ENCODE measurements at regions not wholly inside any gene's neighbourhood (a gene's known extent, or its start where the extent isn't known, plus 50 kb on each side); places are given as distances from the start of the nearest gene placed in this dataset.

DNA sequence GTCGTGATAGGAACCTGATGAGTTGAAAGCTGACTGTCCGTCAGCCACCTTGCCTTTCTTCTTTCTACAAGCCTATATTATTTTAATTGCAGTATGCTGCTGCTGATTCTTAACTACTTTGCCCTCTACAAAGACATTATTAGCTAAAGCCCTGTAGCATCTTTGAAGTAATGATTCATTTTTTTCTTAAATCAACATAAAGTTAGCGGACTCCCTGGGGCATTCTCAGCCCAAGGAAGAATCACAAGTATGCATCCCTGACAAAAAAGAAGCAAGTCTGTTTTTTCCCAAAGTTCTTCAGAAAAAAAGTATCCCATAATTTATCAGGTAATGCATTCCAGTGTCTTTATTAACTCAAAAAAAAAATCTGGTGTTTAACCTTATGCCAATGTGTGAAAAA lies 69.5 kb upstream of the TAS2R1 start:
- H3K27ac Mint-ChIP-seq, result no peak overlapping the region
- no peak for ATAC-seq (replicated peaks in 1 of 2)
- H3K4me3 Mint-ChIP-seq, result no peak overlapping the region
- no peak for DNase-seq
- H3K9me3 Mint-ChIP-seq, result peaks cover 1 to 7% of the 10 kb centered on the region in 2 donors
- H3K36me3 Mint-ChIP-seq (ENCODE audit: insufficient read depth in 2 of 2), result no peaks in the 10 kb centered on the region
- H3K4me1 Mint-ChIP-seq (ENCODE audit: low read depth), result no peaks in the 10 kb centered on the region
- no peaks in the 10 kb centered on the region for H3K27me3 Mint-ChIP-seq (ENCODE audit: low read depth)

- Mint-ChIP-seq H3K27me3 (ENCODE audit: low read depth) (no peaks in the 10 kb centered on the region), H3K27ac (no peak overlapping the region), H3K9me3 (peaks cover 1 to 7% of the 10 kb centered on the region in 2 donors), H3K4me1 (ENCODE audit: low read depth) (no peaks in the 10 kb centered on the region), H3K4me3 (no peak overlapping the region), H3K36me3 (ENCODE audit: insufficient read depth in 2 of 2) (no peaks in the 10 kb centered on the region)
- no peak for ATAC-seq (replicated peaks in 1 of 2)
- DNase-seq, result no peak
These were observed 68.7 kb upstream of the TAS2R1 start for GRCh38 chr5:9698841-9699240.

- H3K27me3 Mint-ChIP-seq (ENCODE audit: low read depth), result no peaks in the 10 kb centered on the region
- H3K27ac Mint-ChIP-seq, result no peak overlapping the region
- no peak overlapping the region for H3K4me3 Mint-ChIP-seq
- DNase-seq (no peak), ATAC-seq (replicated peaks in 1 of 2) (no peak)
- peaks cover 1 to 7% of the 10 kb centered on the region in 2 donors for H3K9me3 Mint-ChIP-seq
- H3K4me1 Mint-ChIP-seq (ENCODE audit: low read depth), result no peaks in the 10 kb centered on the region
- H3K36me3 Mint-ChIP-seq (ENCODE audit: insufficient read depth in 2 of 2), result no peaks in the 10 kb centered on the region
These were observed 68.1 kb upstream of the TAS2R1 start for GRCh38 chr5:9698125-9698826.

GRCh38 chr5:9692576-9692975 lies 62.4 kb upstream of the TAS2R1 start:
- ATAC-seq (replicated peaks in 1 of 2) (no peak), DNase-seq (no peak)
- Mint-ChIP-seq H3K4me3 (no peak overlapping the region), H3K36me3 (ENCODE audit: insufficient read depth in 2 of 2) (no peaks in the 10 kb centered on the region), H3K4me1 (ENCODE audit: low read depth) (no peaks in the 10 kb centered on the region), H3K27ac (no peak overlapping the region), H3K9me3 (no peaks in the 10 kb centered on the region), H3K27me3 (ENCODE audit: low read depth) (no peaks in the 10 kb centered on the region)

GRCh38 chr5:9691261-9691660 lies 61.1 kb upstream of the TAS2R1 start:
- DNase-seq (no peak), ATAC-seq (replicated peaks in 1 of 2) (no peak)
- no peak overlapping the region for H3K27ac Mint-ChIP-seq
- no peak overlapping the region for H3K4me3 Mint-ChIP-seq
- no peaks in the 10 kb centered on the region for H3K9me3 Mint-ChIP-seq
- no peaks in the 10 kb centered on the region for H3K27me3 Mint-ChIP-seq (ENCODE audit: low read depth)
- H3K4me1 Mint-ChIP-seq (ENCODE audit: low read depth), result no peaks in the 10 kb centered on the region
- H3K36me3 Mint-ChIP-seq (ENCODE audit: insufficient read depth in 2 of 2), result no peaks in the 10 kb centered on the region

GRCh38 chr5:9690751-9691150 lies 60.6 kb upstream of the TAS2R1 start:
- H3K4me1 Mint-ChIP-seq (ENCODE audit: low read depth), result no peaks in the 10 kb centered on the region
- H3K27ac Mint-ChIP-seq, result no peak overlapping the region
- H3K27me3 Mint-ChIP-seq (ENCODE audit: low read depth), result no peaks in the 10 kb centered on the region
- ATAC-seq (replicated peaks in 1 of 2) (no peak), DNase-seq (no peak)
- no peak overlapping the region for H3K4me3 Mint-ChIP-seq
- H3K9me3 Mint-ChIP-seq, result peaks cover 0 to 1% of the 10 kb centered on the region in 2 donors
- H3K36me3 Mint-ChIP-seq (ENCODE audit: insufficient read depth in 2 of 2), result no peaks in the 10 kb centered on the region

- Mint-ChIP-seq H3K27ac (no peak overlapping the region), H3K4me3 (no peak overlapping the region), H3K36me3 (ENCODE audit: insufficient read depth in 2 of 2) (no peaks in the 10 kb centered on the region), H3K4me1 (ENCODE audit: low read depth) (no peaks in the 10 kb centered on the region), H3K9me3 (peaks cover 0 to 1% of the 10 kb centered on the region in 2 donors), H3K27me3 (ENCODE audit: low read depth) (no peaks in the 10 kb centered on the region)
- DNase-seq (no peak), ATAC-seq (replicated peaks in 1 of 2) (no peak)
These were observed 56.1 kb upstream of the TAS2R1 start for GRCh38 chr5:9686216-9686615.

DNA sequence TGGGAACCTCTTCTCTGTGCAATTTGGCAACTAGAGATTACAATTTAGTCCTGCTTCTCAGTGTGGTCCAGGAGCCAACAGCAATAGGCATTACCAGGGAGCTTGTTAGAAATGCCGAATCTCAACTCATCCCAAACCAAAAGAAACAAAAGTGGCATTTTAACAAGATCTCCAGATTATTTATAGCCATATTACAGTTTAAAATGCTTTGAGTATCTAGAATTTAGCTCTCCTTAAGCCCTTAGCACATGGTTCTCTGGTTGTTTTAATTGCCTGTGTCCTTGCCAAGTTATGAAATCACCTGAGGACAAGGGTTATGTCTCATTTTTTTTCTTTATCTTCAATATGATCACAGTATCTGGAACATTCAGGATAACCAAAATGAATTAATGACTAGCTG lies 51.6 kb upstream of the TAS2R1 start:
- Mint-ChIP-seq H3K4me3 (no peak overlapping the region), H3K4me1 (ENCODE audit: low read depth) (no peaks in the 10 kb centered on the region), H3K27me3 (ENCODE audit: low read depth) (no peaks in the 10 kb centered on the region), H3K36me3 (ENCODE audit: insufficient read depth in 2 of 2) (no peaks in the 10 kb centered on the region), H3K27ac (no peak overlapping the region), H3K9me3 (peaks cover 1 to 3% of the 10 kb centered on the region in 2 donors)
- DNase-seq, result no peak
- no peak for ATAC-seq (replicated peaks in 1 of 2)

Measured in activated T-cell treated with anti-CD3 and anti-CD28 coated beads, Interleukin-2, amount 50 U/mL, for 72 hours (primary cell).